Erythroblast (primary cell): ENCODE measurements at regions not wholly inside any gene's neighbourhood (a gene's known extent, or its start where the extent isn't known, plus 50 kb on each side); places are given as distances from the start of the nearest gene placed in this dataset.

Experiments
- GATA1 ChIP-seq: IDR thresholded peaks from 2 replicates; pipeline ENCODE4 v1.6.1; 2011; ENCODE audit warnings: low read depth, mild to moderate bottlenecking, control low read depth, low read length, moderate library complexity
- POLR2A ChIP-seq: IDR thresholded peaks from 2 replicates; pipeline ENCODE4 v1.6.1; 2011; ENCODE audit warnings: mild to moderate bottlenecking, low read length

GRCh38 chr9:88742905-88743304 lies 207.9 kb downstream of the NXNL2 start:
- TF ChIP-seq POLR2A, result no peak
- TF ChIP-seq GATA1, result no peak
